ENCODE measurements at regions not wholly inside any gene's neighbourhood (a gene's known extent, or its start where the extent isn't known, plus 50 kb on each side); places are given as distances from the start of the nearest gene placed in this dataset.

GRCh38 chr13:90308249-90308648 lies 1039.2 kb upstream of the MIR17HG start (continued):
- TF ChIP-seq ZNF214 (tag by site-specific recombination; IDR thresholded peaks at IDR 0.05; ENCODE audit: borderline replicate concordance), result no peak
- no peak for TF ChIP-seq ZBTB20 (tag by site-specific recombination; IDR thresholded peaks at IDR 0.05)

GRCh38 chr13:90311929-90312328 lies 1035.6 kb upstream of the MIR17HG start:
- Histone ChIP-seq H3K36me3 (ENCODE audit: control insufficient read depth in 2 of 2, insufficient read depth in 1 of 2, low read length in 2 of 2) (no peaks in the 10 kb centered on the region), H3K27ac (ENCODE audit: extremely low read depth, low read depth, low read length) (no peak overlapping the region), H3K4me3 (ENCODE audit: low read depth, low read length) (no peak overlapping the region), H3K9me3 (ENCODE audit: control insufficient read depth, insufficient read depth, low read depth, low read length) (no peaks in the 10 kb centered on the region), H3K4me1 (ENCODE audit: control insufficient read depth, insufficient read depth, low read length) (no peaks in the 10 kb centered on the region)
- POLR2A ChIA-PET, result no interaction called here
- CTCF ChIA-PET, result no interaction called here
- TF ChIP-seq ZNF423 (tag by site-specific recombination; IDR thresholded peaks at IDR 0.05), result no peak
- no peak for TF ChIP-seq ZNF777 (tag by site-specific recombination; IDR thresholded peaks at IDR 0.05; ENCODE audit: borderline replicate concordance)
- no peak for TF ChIP-seq ZNF26 (tag by site-specific recombination; IDR thresholded peaks at IDR 0.05)
- TF ChIP-seq ZIC2 (tag by site-specific recombination; IDR thresholded peaks at IDR 0.05), result no peak
- TF ChIP-seq ZNF596 (tag by site-specific recombination; IDR thresholded peaks at IDR 0.05), result no peak
- no peak for TF ChIP-seq ZBTB8A (tag by site-specific recombination; IDR thresholded peaks at IDR 0.05)
- TF ChIP-seq SETDB1 (IDR thresholded peaks at IDR 0.05; ENCODE audit: insufficient read length, low read length), result no peak
- TF ChIP-seq BCL11A (tag by site-specific recombination; IDR thresholded peaks at IDR 0.05; ENCODE audit: low read depth), result no peak
- no peak for TF ChIP-seq ZNF624 (tag by site-specific recombination; IDR thresholded peaks at IDR 0.05)
- TF ChIP-seq ZNF776 (tag by site-specific recombination; IDR thresholded peaks at IDR 0.05; ENCODE audit: borderline replicate concordance), result no peak
- TF ChIP-seq ZNF324 (tag by site-specific recombination; IDR thresholded peaks at IDR 0.05), result no peak
- no peak for TF ChIP-seq ZNF501 (tag by site-specific recombination; IDR thresholded peaks at IDR 0.05)
- TF ChIP-seq KLF8 (tag by site-specific recombination; IDR thresholded peaks at IDR 0.05), result no peak

GRCh38 chr13:90315061-90315460 lies 1032.4 kb upstream of the MIR17HG start:
- Histone ChIP-seq H3K4me3 (ENCODE audit: low read depth, low read length) (no peak overlapping the region), H3K36me3 (ENCODE audit: control insufficient read depth in 2 of 2, insufficient read depth in 1 of 2, low read length in 2 of 2) (no peaks in the 10 kb centered on the region), H3K4me1 (ENCODE audit: control insufficient read depth, insufficient read depth, low read length) (no peaks in the 10 kb centered on the region), H3K27ac (ENCODE audit: extremely low read depth, low read depth, low read length) (no peak overlapping the region), H3K9me3 (ENCODE audit: control insufficient read depth, insufficient read depth, low read depth, low read length) (no peaks in the 10 kb centered on the region)
- POLR2A ChIA-PET, result no interaction called here
- CTCF ChIA-PET, result no interaction called here
- TF ChIP-seq BCL11B (tag by site-specific recombination; IDR thresholded peaks at IDR 0.05; ENCODE audit: low read depth) (no peak), ZNF558 (tag by site-specific recombination; IDR thresholded peaks at IDR 0.05) (no peak), ZBTB10 (tag by site-specific recombination; IDR thresholded peaks at IDR 0.05) (no peak), ZBTB17 (tag by site-specific recombination; IDR thresholded peaks at IDR 0.05) (no peak)

- CTCF ChIA-PET, result no interaction called here
- POLR2A ChIA-PET, result no interaction called here
- H3K4me1 ChIP-seq (ENCODE audit: control insufficient read depth, insufficient read depth, low read length), result no peaks in the 10 kb centered on the region
- H3K27ac ChIP-seq (ENCODE audit: extremely low read depth, low read depth, low read length), result no peak overlapping the region
- H3K36me3 ChIP-seq (ENCODE audit: control insufficient read depth in 2 of 2, insufficient read depth in 1 of 2, low read length in 2 of 2), result no peaks in the 10 kb centered on the region
- H3K9me3 ChIP-seq (ENCODE audit: control insufficient read depth, insufficient read depth, low read depth, low read length), result no peaks in the 10 kb centered on the region
- H3K4me3 ChIP-seq (ENCODE audit: low read depth, low read length), result no peak overlapping the region
- no peak for TF ChIP-seq ZBTB11 (tag by site-specific recombination; conservative IDR thresholded peaks at IDR 0.05; ENCODE audit: low read depth)
- TF ChIP-seq ZNF280D (tag by site-specific recombination; IDR thresholded peaks at IDR 0.05), result no peak
- no peak for TF ChIP-seq ZNF701 (tag by site-specific recombination; IDR thresholded peaks at IDR 0.05)
These were observed 1026.8 kb upstream of the MIR17HG start for GRCh38 chr13:90320664-90321063.

Measured in HEK293 (cell line).